Adrenal gland (tissue), 9 donors: ENCODE measurements at regions not wholly inside any gene's neighbourhood (a gene's known extent, or its start where the extent isn't known, plus 50 kb on each side); places are given as distances from the start of the nearest gene placed in this dataset.
"Not testable (repeated sequence)": the region's sequence is repeated elsewhere in the genome, so short reads cannot be mapped to it uniquely, and the experiment has no call there.

Experiments used
- DNase-seq, 7 donors: peaks; one replicate each; pipeline ENCODE4 v3.0.0-alpha.2; 2019 to 2020
- H3K27ac ChIP-seq, 5 donors: fragments of 200-600 bp; sonication (generic) in 4 of 5; 1 replicate in 3 of 5; 2 replicates in 2 of 5; pipeline versions ENCODE4 v1.5.1 to v1.8.0; 2016 to 2020; ENCODE audit warnings: mild to moderate bottlenecking in 1 of 5
- H3K27me3 ChIP-seq: fragments of 200-600 bp; 2 replicates; pipeline ENCODE4 v1.8.0; 2021
- H3K36me3 ChIP-seq, 2 donors: fragments of 200-600 bp; replicated peaks in 1 of 2; 1 replicate in 1 of 2; 2 replicates in 1 of 2; pipeline versions ENCODE4 v1.5.1 to v1.8.0; 2018 to 2022
- H3K4me1 ChIP-seq, 2 donors: fragments of 200-600 bp; replicated peaks in 1 of 2; 1 replicate in 1 of 2; 2 replicates in 1 of 2; pipeline versions ENCODE4 v1.5.1 to v1.8.0; 2018 to 2021
- H3K4me3 ChIP-seq, 4 donors: fragments of 200-600 bp; sonication (generic) in 3 of 4; one replicate each; pipeline ENCODE4 v1.5.1; 2016 to 2018
- H3K9me3 ChIP-seq, 3 donors: fragments of 200-600 bp; sonication (generic) in 1 of 3; replicated peaks in 1 of 3; 1 replicate in 2 of 3; 2 replicates in 1 of 3; pipeline versions ENCODE4 v1.5.1 to v1.8.0; 2016 to 2021
- CTCF ChIP-seq, 6 experiments: fragments of 450-650 bp in 4 of 6; fragments of 200-600 bp in 2 of 6; sonication (generic) in 1 of 6; IDR thresholded peaks; 1 replicate in 5 of 6; 2 replicates in 1 of 6; pipeline versions ENCODE4 v1.5.1 to v1.8.0; 2016 to 2021; ENCODE audit warnings: antibody characterized with exemption in 6 of 6, mild to moderate bottlenecking in 2 of 6, moderate library complexity in 1 of 6
- POLR2A ChIP-seq, 2 donors: fragments of 450-650 bp; IDR thresholded peaks; one replicate each; pipeline ENCODE4 v1.6.1; 2017; ENCODE audit warnings: antibody characterized with exemption in 2 of 2, mild to moderate bottlenecking in 2 of 2, moderate library complexity in 1 of 2
- WGBS, 4 donors: extraction: QIAGEN DNeasy Blood & Tissue Kit in 2 of 4; methylation state at CpG; one replicate each; pipeline versions ENCODE4 v1.1.5 to v1.1.7; 2013 to 2017; 5-methylcytosine and 5-hydroxymethylcytosine counted together
- intact Hi-C, 2 donors: fragments of 100-400 bp; cut with DNase I; formaldehyde crosslinking; loops; one replicate each; pipeline versions ENCODE4 v1.14.1 to v1.15.0; 2022 to 2023
- donor health status: healthy with polysubstance abuse.
- donor health status: Bipolar disorder and iron deficiency.
- donor health status: DM: yes; HTN: yes; CAD: no.
- donor health status: DM: no; HTN: no; CAD: no.
- donor health status: DM: no; HTN: no; CAD: no.

DNA sequence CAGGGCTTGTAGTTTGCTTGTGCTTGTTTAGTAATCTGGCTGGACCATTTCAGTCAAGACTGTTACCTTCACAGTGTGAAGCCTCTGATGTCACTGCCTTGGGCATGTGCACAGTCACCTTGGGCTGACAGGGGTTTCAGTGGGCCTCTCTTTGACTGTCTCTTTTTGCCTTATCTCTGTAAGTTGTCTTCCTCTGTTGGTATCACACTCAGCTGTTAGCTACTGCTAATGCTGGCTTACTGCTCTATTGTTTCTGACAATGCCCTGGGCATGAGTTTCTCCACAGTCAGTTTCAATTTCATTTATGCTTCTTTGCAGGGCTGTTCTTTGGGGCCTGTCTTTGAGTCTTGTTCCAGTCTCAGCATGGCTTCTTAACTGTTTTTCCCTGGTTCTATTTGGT lies 201.9 kb upstream of the SHH start:
- Histone ChIP-seq H3K36me3 (no peaks in the 10 kb centered on the region), H3K27me3 (no peaks in the 10 kb centered on the region), H3K4me1 (peaks cover 0 to 6% of the 10 kb centered on the region in 2 donors), H3K4me3 (no peak overlapping the region), H3K9me3 (peaks cover 0 to 7% (median 0%) of the 10 kb centered on the region in 3 donors), H3K27ac (no peak overlapping the region)
- peak in 2 of 7 donors; percentile 4 to 7 for DNase-seq
- intact Hi-C loops = no loop called here
- TF ChIP-seq POLR2A (IDR thresholded peaks at IDR 0.05) = no peak
- TF ChIP-seq CTCF (IDR thresholded peaks at IDR 0.05) = no peak

DNA sequence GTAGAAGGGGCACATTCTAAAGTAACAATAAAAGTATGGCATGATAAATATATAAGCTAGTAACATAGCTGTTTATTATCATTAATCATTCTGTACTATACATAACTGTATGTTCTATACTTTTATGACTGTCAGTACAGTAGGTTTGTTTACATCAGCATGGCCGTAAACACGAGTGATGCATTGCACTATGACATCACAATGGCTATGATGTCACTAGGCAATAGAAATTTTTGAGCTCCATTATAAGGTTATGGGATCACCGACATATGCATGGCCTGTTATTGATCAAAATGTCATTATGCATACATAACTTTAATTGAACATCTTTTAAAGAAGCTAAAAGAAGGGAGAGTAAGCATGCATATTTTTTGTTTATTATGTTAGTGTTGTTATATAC lies 200.1 kb upstream of the SHH start:
- Histone ChIP-seq H3K27me3 (no peaks in the 10 kb centered on the region), H3K9me3 (peaks cover 0 to 7% (median 0%) of the 10 kb centered on the region in 3 donors), H3K4me1 (no peaks in the 10 kb centered on the region), H3K27ac (no peak overlapping the region), H3K36me3 (no peaks in the 10 kb centered on the region), H3K4me3 (no peak overlapping the region)
- no peak for DNase-seq
- TF ChIP-seq POLR2A (IDR thresholded peaks at IDR 0.05) (no peak), CTCF (IDR thresholded peaks at IDR 0.05) (no peak)
- 88 to 95% (median 90%) methylated on average over 3 of the region's 3 CpGs for WGBS, 4 donors
- intact Hi-C loops = no loop called here

- TF ChIP-seq CTCF (IDR thresholded peaks at IDR 0.05) (no peak), POLR2A (IDR thresholded peaks at IDR 0.05) (no peak)
- H3K4me1 ChIP-seq = no peaks in the 10 kb centered on the region
- no peaks in the 10 kb centered on the region for H3K36me3 ChIP-seq
- intact Hi-C loops = no loop called here
- H3K27ac ChIP-seq = no peak overlapping the region
- H3K9me3 ChIP-seq = peaks cover 0 to 7% (median 0%) of the 10 kb centered on the region in 3 donors
- WGBS, 4 donors = 54 to 57% (median 55%) methylated on average over 1 of the region's 1 CpG
- no peak for DNase-seq
- no peaks in the 10 kb centered on the region for H3K27me3 ChIP-seq
- H3K4me3 ChIP-seq = no peak overlapping the region
Measured at GRCh38 chr7:156009569-156009968, 197.3 kb upstream of the SHH start.

- WGBS, 4 donors = 96 to 97% (median 97%) methylated on average over 11 of the region's 11 CpGs
- H3K36me3 ChIP-seq, H3K4me3 ChIP-seq, H3K9me3 ChIP-seq, H3K27ac ChIP-seq, intact Hi-C loops, H3K27me3 ChIP-seq, H3K4me1 ChIP-seq: not testable (repeated sequence)
- DNase-seq = peak in 3 of 7 donors; percentile 0 to 20 (median 2)
Measured at GRCh38 chr7:156006876-156007275, 194.6 kb upstream of the SHH start.

DNA sequence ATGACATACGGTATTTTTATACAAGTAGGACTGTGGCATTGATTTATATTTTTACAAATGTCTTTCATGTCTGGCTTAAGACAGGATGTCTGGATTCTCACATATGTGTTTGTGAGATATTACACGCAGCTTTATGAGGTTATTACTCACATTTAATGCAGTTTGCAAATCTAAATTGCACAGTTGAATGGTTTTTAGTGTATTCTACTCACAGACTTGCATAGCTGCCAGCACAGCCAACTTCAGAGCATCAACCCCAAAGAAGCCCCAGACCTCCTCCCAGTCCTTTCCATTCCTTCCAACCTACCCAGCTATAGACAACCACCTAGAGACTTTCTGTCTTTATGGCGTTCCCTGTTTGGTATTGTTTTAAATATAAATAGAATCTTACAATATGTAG lies 193.8 kb upstream of the SHH start:
- H3K27me3 ChIP-seq = no peaks in the 10 kb centered on the region
- H3K27ac ChIP-seq = no peak overlapping the region
- no peaks in the 10 kb centered on the region for H3K36me3 ChIP-seq
- DNase-seq = no peak
- H3K9me3 ChIP-seq = peaks cover 0 to 7% (median 0%) of the 10 kb centered on the region in 3 donors
- no peak overlapping the region for H3K4me3 ChIP-seq
- TF ChIP-seq POLR2A (IDR thresholded peaks at IDR 0.05) = no peak
- no peak for TF ChIP-seq CTCF (IDR thresholded peaks at IDR 0.05)
- intact Hi-C loops = no loop called here
- no peaks in the 10 kb centered on the region for H3K4me1 ChIP-seq
- 76 to 89% (median 87%) methylated on average over 3 of the region's 3 CpGs for WGBS, 4 donors
